Stomach (tissue), 4 donors: ENCODE measurements at regions not wholly inside any gene's neighbourhood (a gene's known extent, or its start where the extent isn't known, plus 50 kb on each side); places are given as distances from the start of the nearest gene placed in this dataset.

Experiments
- CTCF ChIP-seq, 7 experiments: fragments of 450-650 bp in 4 of 7; fragments of 200-600 bp in 3 of 7; sonication (generic) in 3 of 7; IDR thresholded peaks; one replicate each; pipeline ENCODE4 v1.5.1; 2016 to 2019; ENCODE audit warnings: antibody characterized with exemption in 7 of 7, control low read depth in 2 of 7, mild to moderate bottlenecking in 1 of 7
- EP300 ChIP-seq: sonication (generic); formaldehyde crosslinking; IDR thresholded peaks from one replicate; pipeline ENCODE4 v1.6.1; 2017; ENCODE audit warnings: antibody characterized with exemption

- TF ChIP-seq CTCF (IDR thresholded peaks at IDR 0.05), result no peak
- no peak for TF ChIP-seq EP300
Measured at GRCh38 chr10:84829131-84829530, 500.7 kb downstream of the CCSER2 start.
